ENCODE measurements at regions not wholly inside any gene's neighbourhood (a gene's known extent, or its start where the extent isn't known, plus 50 kb on each side); places are given as distances from the start of the nearest gene placed in this dataset.

- Histone ChIP-seq H2BK15ac (ENCODE audit: low read depth, low read length) (no peak overlapping the region), H3K4me3 (ENCODE audit: insufficient read depth, low read depth, low read length) (no peak overlapping the region), H4K5ac (ENCODE audit: low read depth, low read length) (no peak overlapping the region), H2AFZ (replicated peaks; ENCODE audit: low read length, poor library complexity) (no peak overlapping the region), H3K36me3 (ENCODE audit: control insufficient read depth, insufficient read depth, low read length) (no peaks in the 10 kb centered on the region), H3K4me2 (ENCODE audit: low read depth, low read length) (no peak overlapping the region), H3K27me3 (ENCODE audit: control insufficient read depth, insufficient read depth, low read length) (no peaks in the 10 kb centered on the region), H3K79me1 (ENCODE audit: low read depth in 1 of 2, low read length in 2 of 2) (no peaks in the 10 kb centered on the region), H3K56ac (ENCODE audit: extremely low read depth, insufficient read depth, low read length) (no peak overlapping the region), H3K23ac (ENCODE audit: low read depth, low read length) (no peak overlapping the region), H4K91ac (ENCODE audit: insufficient read depth, low read depth, low read length) (no peak overlapping the region), H3K9me1 (ENCODE audit: insufficient read depth, low read length) (no peaks in the 10 kb centered on the region), H3K14ac (replicated peaks; ENCODE audit: low read depth, low read length) (no peak overlapping the region), H2AK5ac (ENCODE audit: low read depth, low read length) (no peak overlapping the region), H3K4me1 (ENCODE audit: control insufficient read depth, insufficient read depth, low read length) (no peaks in the 10 kb centered on the region), H3K4ac (ENCODE audit: low read depth, low read length) (no peak overlapping the region), H3K9me3 (ENCODE audit: control insufficient read depth, insufficient read depth, low read length) (no peaks in the 10 kb centered on the region), H2BK5ac (ENCODE audit: low read depth, low read length, poor library complexity, severe bottlenecking) (no peak overlapping the region), H4K8ac (ENCODE audit: low read depth in 2 of 2, low read length in 2 of 2) (no peak overlapping the region), H4K20me1 (ENCODE audit: insufficient read depth, low read length) (no peaks in the 10 kb centered on the region), H3K18ac (ENCODE audit: low read depth, low read length) (no peak overlapping the region), H3K9ac (ENCODE audit: low read depth, low read length) (no peak overlapping the region), H2BK20ac (ENCODE audit: low read depth, low read length) (no peak overlapping the region), H2AK9ac (replicated peaks; ENCODE audit: low read depth, low read length, poor library complexity) (no peak overlapping the region), H3K27ac (ENCODE audit: insufficient read depth, low read length) (no peak overlapping the region), H2BK120ac (ENCODE audit: low read depth, low read length) (no peak overlapping the region)
- dilution Hi-C loops (cut with HindIII; ENCODE audit: low sequenced_read_pairs, unreplicated experiment) = no loop called here
- ChIA-PET CTCF (no interaction called here), POLR2A (ENCODE audit: unreplicated experiment) (no interaction called here)
- DNase-seq = no peak
- BruUV-seq (replicated peaks) = no TSS peak
- no peak for ATAC-seq (ENCODE audit: low read depth)
- TF ChIP-seq MAZ (IDR thresholded peaks at IDR 0.05; ENCODE audit: borderline replicate concordance, low read depth, low read length) (no peak), BHLHE40 (IDR thresholded peaks at IDR 0.05; ENCODE audit: low read depth, low read length) (no peak), CTCF (conservative IDR thresholded peaks at IDR 0.05; ENCODE audit: low read depth, low read length) (no peak), CEBPB (IDR thresholded peaks at IDR 0.05; ENCODE audit: low read depth, low read length) (no peak), SMC3 (IDR thresholded peaks at IDR 0.05; ENCODE audit: low read depth, low read length) (no peak), RAD21 (IDR thresholded peaks at IDR 0.05; ENCODE audit: low read length) (no peak), RCOR1 (IDR thresholded peaks at IDR 0.05; ENCODE audit: insufficient replicate concordance, low read length) (no peak), MAFK (IDR thresholded peaks at IDR 0.05; ENCODE audit: low read depth, low read length) (no peak)
- intact Hi-C loops (cut with micrococcal nuclease) = no loop called here
- 56% methylated on average over 4 of the region's 6 CpGs; no CpG with 5 or more reads in 1 of the 2 experiments for WGBS, 2 experiments (ENCODE audit: extremely low coverage in 2 of 2, insufficient read length in 1 of 2)
- in situ Hi-C loops (cut with MboI; ENCODE audit: low sequenced_read_pairs) = no loop called here
Observed at GRCh38 chr20:1707588-1708449, 50.2 kb upstream of the SIRPG start.

Measured in IMR-90 (cell line).